Common myeloid progenitor, CD34-positive (primary cell): ENCODE measurements at regions not wholly inside any gene's neighbourhood (a gene's known extent, or its start where the extent isn't known, plus 50 kb on each side); places are given as distances from the start of the nearest gene placed in this dataset.

Experiments
- CTCF ChIA-PET: fragments of 350-600 bp; sonication (Branson Sonifier 250); formaldehyde crosslinking; loops from one replicate; lab custom pipeline; 2021; ENCODE audit warnings: antibody characterized with exemption; lab: Charles Lee
- POLR2A ChIA-PET: fragments of 350-600 bp; sonication (Branson Sonifier 250); formaldehyde crosslinking; loops from one replicate; lab custom pipeline; 2021; ENCODE audit warnings: antibody characterized with exemption; lab: Charles Lee
- DNase-seq, 3 donors: peaks; one replicate each; pipeline versions ENCODE4 v3.0.0 to v3.0.0-alpha.2; 2013
- H3K27ac ChIP-seq, 2 experiments: 1 replicate in 1 of 2; 2 replicates in 1 of 2; pipeline ENCODE4 v1.7.0; 2013; ENCODE audit warnings: inconsistent platforms in 2 of 2, low read length in 2 of 2, mild to moderate bottlenecking in 2 of 2, low read depth in 1 of 2, moderate library complexity in 1 of 2; ENCODE audit not compliant: severe bottlenecking in 2 of 2, insufficient read depth in 1 of 2, poor library complexity in 1 of 2
- H3K27me3 ChIP-seq, 5 experiments: replicated peaks in 2 of 5; 1 replicate in 3 of 5; 2 replicates in 2 of 5; pipeline versions ENCODE4 v1.6.1 to v1.7.0; 2013; ENCODE audit warnings: low read length in 4 of 5, mild to moderate bottlenecking in 2 of 5, moderate library complexity in 2 of 5, inconsistent platforms in 1 of 5; ENCODE audit not compliant: insufficient read depth in 5 of 5, control insufficient read depth in 4 of 5
- H3K36me3 ChIP-seq, 4 experiments: 1 replicate in 2 of 4; 2 replicates in 2 of 4; pipeline versions ENCODE4 v1.6.1 to v1.7.0; 2013; ENCODE audit warnings: low read length in 3 of 4, control low read depth in 1 of 4, mild to moderate bottlenecking in 1 of 4; ENCODE audit not compliant: control insufficient read depth in 4 of 4, insufficient read depth in 4 of 4
- H3K4me1 ChIP-seq, 4 experiments: 1 replicate in 3 of 4; 2 replicates in 1 of 4; pipeline versions ENCODE4 v1.6.1 to v1.7.1; 2013; ENCODE audit warnings: low read length in 3 of 4, mild to moderate bottlenecking in 3 of 4, control low read depth in 1 of 4, inconsistent platforms in 1 of 4, moderate library complexity in 1 of 4; ENCODE audit not compliant: control insufficient read depth in 4 of 4, insufficient read depth in 4 of 4; ENCODE audit errors: control extremely low read depth in 1 of 4
- H3K4me3 ChIP-seq, 7 experiments: 1 replicate in 4 of 7; 2 replicates in 3 of 7; pipeline versions ENCODE4 v1.5.1 to v1.7.0; 2013; ENCODE audit warnings: mild to moderate bottlenecking in 7 of 7, low read length in 6 of 7, moderate library complexity in 6 of 7, inconsistent platforms in 2 of 7, low read depth in 2 of 7, control low read depth in 1 of 7; ENCODE audit not compliant: insufficient read depth in 4 of 7, control insufficient read depth in 1 of 7; ENCODE audit errors: extremely low read depth in 1 of 7
- H3K9me3 ChIP-seq, 5 experiments: 1 replicate in 4 of 5; 2 replicates in 1 of 5; pipeline versions ENCODE4 v1.6.1 to v1.7.1; 2013; ENCODE audit warnings: low read length in 4 of 5, mild to moderate bottlenecking in 2 of 5, inconsistent platforms in 1 of 5, low read depth in 1 of 5, moderate library complexity in 1 of 5; ENCODE audit not compliant: control insufficient read depth in 4 of 5, insufficient read depth in 2 of 5; ENCODE audit errors: control extremely low read depth in 1 of 5
- WGBS: methylation state at CpG from one replicate; pipeline ENCODE4 v1.1.5; 2013; ENCODE audit not compliant: insufficient coverage; 5-methylcytosine and 5-hydroxymethylcytosine counted together

DNA sequence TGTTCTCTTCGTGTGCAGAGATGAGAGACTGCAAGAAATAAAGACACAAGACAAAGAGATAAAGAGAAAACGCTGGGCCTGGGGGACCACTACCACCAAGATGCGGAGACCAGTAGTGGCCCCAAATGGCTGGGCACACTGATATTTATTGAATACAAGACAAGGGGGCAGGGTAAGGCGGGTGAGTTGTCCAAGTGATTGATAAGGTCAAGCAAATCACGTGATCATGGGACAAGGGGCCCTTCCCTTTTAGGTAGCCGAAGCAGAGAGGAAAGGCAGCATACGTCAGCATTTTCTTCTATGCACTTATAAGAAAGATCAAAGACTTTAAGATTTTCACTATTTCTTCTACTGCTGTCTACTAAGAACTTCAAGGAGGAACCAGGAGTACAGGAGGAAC lies 762.1 kb downstream of the TNS3 start:
- peaks cover 0 to 5% (median 2%) of the 10 kb centered on the region in 5 experiments for H3K9me3 ChIP-seq
- no peak for DNase-seq
- 96% methylated on average over 3 of the region's 7 CpGs for WGBS
- CTCF ChIA-PET = no interaction called here
- no peaks in the 10 kb centered on the region for H3K36me3 ChIP-seq
- no peak overlapping the region for H3K27ac ChIP-seq
- no peaks in the 10 kb centered on the region for H3K27me3 ChIP-seq
- H3K4me3 ChIP-seq = no peak overlapping the region
- H3K4me1 ChIP-seq = no peaks in the 10 kb centered on the region
- POLR2A ChIA-PET = no interaction called here

GRCh38 chr7:46814516-46815250 lies 767.2 kb downstream of the TNS3 start:
- Histone ChIP-seq H3K36me3 (no peaks in the 10 kb centered on the region), H3K9me3 (peaks cover 0 to 5% (median 1%) of the 10 kb centered on the region in 5 experiments), H3K4me3 (no peak overlapping the region), H3K27me3 (no peaks in the 10 kb centered on the region), H3K27ac (no peak overlapping the region), H3K4me1 (no peaks in the 10 kb centered on the region)
- ChIA-PET CTCF (no interaction called here), POLR2A (no interaction called here)
- WGBS = 89% methylated on average over 4 of the region's 4 CpGs
- DNase-seq = no peak

DNA sequence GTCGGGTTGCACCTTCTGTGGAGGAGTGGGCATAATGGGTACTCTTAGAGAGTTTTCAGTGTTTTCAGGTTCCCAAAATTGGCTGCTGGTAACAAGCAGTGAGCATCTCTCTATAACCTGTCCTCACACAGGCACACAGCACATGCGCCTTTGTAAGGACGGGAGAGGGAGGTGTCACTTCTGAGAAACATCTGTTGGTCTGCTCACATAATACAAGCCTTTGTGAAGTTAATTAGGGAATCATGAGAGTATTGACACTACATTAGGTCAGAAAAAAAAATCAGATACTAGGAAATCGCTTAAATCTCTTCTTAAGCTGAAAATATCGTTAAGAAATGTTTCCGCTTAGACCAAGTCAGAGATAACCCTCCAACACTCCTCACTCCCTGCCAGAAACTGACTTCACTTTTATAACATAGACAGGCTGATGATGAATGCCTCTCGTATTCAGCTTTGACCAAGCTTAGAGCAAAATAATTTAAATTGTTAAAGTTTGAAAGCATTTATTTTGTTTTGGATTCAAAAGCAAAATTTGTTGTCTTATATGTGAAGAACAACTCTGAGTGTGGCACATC lies 769.7 kb downstream of the TNS3 start:
- DNase-seq = no peak
- 100% methylated on average over 4 of the region's 7 CpGs for WGBS
- Histone ChIP-seq H3K27me3 (no peaks in the 10 kb centered on the region), H3K9me3 (peaks cover 0 to 3% (median 0%) of the 10 kb centered on the region in 5 experiments), H3K27ac (no peak overlapping the region), H3K4me1 (no peaks in the 10 kb centered on the region), H3K36me3 (no peaks in the 10 kb centered on the region), H3K4me3 (no peak overlapping the region)
- CTCF ChIA-PET = no interaction called here
- POLR2A ChIA-PET = no interaction called here

- WGBS = 58% methylated on average over 2 of the region's 4 CpGs
- Histone ChIP-seq H3K9me3 (peaks cover 0 to 3% (median 0%) of the 10 kb centered on the region in 5 experiments), H3K4me1 (no peaks in the 10 kb centered on the region), H3K4me3 (no peak overlapping the region), H3K36me3 (no peaks in the 10 kb centered on the region), H3K27ac (no peak overlapping the region), H3K27me3 (no peaks in the 10 kb centered on the region)
- ChIA-PET CTCF (no interaction called here), POLR2A (no interaction called here)
- no peak for DNase-seq
Measured at GRCh38 chr7:46811529-46811928, 770.4 kb downstream of the TNS3 start.

DNA sequence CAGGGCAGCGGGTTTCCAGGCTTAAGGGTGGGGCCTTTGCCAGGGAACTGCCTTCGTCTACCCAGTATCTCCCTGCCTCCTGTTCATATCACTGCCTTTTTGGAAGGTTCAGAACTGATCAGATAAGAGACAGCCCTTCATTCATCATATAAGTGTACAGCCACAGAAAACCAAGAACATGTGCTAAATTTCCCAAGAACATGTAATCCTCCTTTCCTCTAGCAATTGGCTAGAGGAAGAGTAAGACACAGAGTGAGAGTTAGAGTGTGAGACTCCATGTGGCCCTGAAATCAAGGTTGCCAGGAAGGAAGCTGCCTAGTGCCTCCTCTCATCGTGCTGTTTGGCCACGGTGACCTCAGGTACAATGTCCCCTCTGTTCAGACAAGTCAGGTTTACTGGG lies 770.9 kb downstream of the TNS3 start:
- Histone ChIP-seq H3K4me1 (no peaks in the 10 kb centered on the region), H3K9me3 (peaks cover 0 to 1% (median 0%) of the 10 kb centered on the region in 5 experiments), H3K4me3 (no peak overlapping the region), H3K36me3 (no peaks in the 10 kb centered on the region), H3K27me3 (no peaks in the 10 kb centered on the region), H3K27ac (no peak overlapping the region)
- 87% methylated on average over 4 of the region's 4 CpGs for WGBS
- ChIA-PET CTCF (no interaction called here), POLR2A (no interaction called here)
- DNase-seq = no peak

DNA sequence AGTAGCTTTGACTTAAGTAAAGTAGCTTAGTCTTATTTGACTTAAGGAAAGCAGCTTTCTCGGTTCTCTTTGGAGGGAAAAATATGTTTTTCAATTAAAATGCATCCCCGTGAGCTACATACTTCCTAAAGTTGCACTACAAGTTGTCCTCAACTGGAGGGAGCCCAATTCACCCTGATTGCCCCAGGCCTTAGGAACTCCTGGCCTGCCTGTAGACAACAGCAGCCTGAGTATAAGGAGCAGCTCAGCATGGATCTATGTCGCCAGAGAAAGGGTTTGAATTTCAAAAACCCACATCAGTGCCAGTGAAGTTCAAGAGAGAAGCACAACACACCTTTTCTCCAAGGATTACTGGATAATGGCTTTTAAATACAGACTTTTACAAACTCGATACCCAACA lies 772.0 kb downstream of the TNS3 start:
- ChIA-PET CTCF (no interaction called here), POLR2A (no interaction called here)
- DNase-seq = no peak
- Histone ChIP-seq H3K9me3 (peaks cover 0 to 1% (median 0%) of the 10 kb centered on the region in 5 experiments), H3K27me3 (no peaks in the 10 kb centered on the region), H3K27ac (no peak overlapping the region), H3K4me3 (no peak overlapping the region), H3K36me3 (no peaks in the 10 kb centered on the region), H3K4me1 (no peaks in the 10 kb centered on the region)
- 83% methylated on average over 2 of the region's 4 CpGs for WGBS

DNA sequence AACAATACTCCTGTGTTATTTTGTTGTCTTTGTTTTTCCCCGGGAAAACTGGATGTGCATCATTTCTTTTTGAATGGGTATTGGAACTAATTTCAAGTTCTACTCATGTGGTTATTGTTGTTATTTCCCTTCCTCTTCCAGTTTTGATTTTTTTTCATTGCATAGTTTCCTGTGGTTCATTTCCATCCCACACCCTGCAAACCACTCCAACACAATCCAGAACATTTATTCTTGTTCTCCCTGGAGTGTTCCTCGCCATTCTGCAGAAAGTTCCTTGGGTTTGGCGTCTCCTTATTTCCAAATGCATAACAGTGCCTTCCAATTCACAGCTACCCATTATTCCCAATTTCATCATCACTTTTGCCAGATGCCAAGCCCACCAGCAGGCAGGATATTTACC lies 775.1 kb downstream of the TNS3 start:
- H3K27ac ChIP-seq = no peak overlapping the region
- CTCF ChIA-PET = no interaction called here
- no peaks in the 10 kb centered on the region for H3K36me3 ChIP-seq
- no peaks in the 10 kb centered on the region for H3K27me3 ChIP-seq
- no peak overlapping the region for H3K4me3 ChIP-seq
- H3K4me1 ChIP-seq = no peaks in the 10 kb centered on the region
- POLR2A ChIA-PET = no interaction called here
- WGBS = 73% methylated on average over 2 of the region's 3 CpGs
- DNase-seq = no peak
- H3K9me3 ChIP-seq = peaks cover 0 to 1% (median 0%) of the 10 kb centered on the region in 5 experiments
